ENCODE measurements at regions not wholly inside any gene's neighbourhood (a gene's known extent, or its start where the extent isn't known, plus 50 kb on each side); places are given as distances from the start of the nearest gene placed in this dataset.

DNA sequence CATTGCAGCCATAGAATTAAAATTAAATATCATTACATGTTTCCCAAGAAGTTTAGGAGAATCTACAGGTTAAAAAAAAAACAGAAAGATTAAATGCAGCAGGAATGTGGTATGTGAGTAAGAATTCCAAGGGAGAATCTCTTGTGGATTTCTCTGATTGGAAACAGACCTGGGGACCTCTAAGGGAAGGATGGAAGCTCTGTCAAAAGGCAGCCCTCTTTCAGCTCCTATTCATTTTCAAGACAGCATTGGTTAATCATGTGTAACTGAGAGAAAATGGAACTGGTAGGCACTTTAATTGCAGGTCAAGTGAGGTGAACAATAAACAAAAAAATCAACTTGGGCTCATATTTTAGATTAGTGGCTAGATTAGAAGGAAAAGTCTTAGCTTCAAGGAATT lies 81.4 kb upstream of the MTPN start:
- no peak for DNase-seq

DNA sequence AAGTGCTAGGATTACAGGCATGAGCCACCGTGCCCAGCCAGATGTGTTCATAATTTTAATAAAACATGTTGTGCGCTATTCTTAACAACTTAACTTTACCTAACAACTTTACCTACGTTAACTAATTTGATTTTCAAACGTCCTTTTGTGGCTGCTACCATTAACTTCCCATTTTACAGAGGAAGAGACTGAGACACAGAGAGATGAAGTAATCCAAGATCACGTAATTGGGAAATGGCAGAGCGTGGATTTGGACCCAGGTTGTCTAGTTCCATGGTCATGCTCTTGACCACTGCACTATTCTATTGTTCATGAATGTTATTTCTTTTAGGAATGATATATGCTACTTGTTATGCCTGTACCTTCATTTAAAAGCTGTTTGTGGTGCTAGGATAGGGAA lies 80.3 kb upstream of the MTPN start:
- DNase-seq, result no peak

DNA sequence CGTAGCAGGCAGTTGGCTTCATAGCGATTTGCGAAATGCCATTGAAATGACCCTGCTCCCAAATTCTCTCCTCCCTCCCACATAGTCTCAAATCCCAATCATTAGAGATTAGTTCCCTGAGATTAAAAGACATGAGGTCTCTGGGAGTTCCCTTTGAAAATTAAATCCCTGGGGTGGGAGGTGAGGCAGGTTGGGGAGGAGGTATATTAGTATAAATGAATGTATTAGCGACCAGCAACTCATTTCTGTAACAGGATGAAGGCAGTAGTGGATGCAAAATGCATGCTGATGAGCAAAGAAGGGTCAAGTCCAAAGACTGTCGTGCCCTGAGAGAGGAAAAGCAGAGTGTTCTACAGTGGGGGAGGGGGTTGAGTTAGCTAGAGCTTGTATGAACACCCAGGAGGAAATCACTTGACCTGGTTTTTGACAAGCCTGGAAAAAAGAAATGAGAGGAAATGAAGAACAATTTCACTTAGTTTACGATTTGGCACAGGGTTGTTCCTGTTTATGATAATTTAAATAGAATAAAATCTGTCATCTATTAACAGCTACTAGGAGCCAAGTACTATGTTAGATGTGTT lies 79.6 kb upstream of the MTPN start:
- DNase-seq, result no peak

DNA sequence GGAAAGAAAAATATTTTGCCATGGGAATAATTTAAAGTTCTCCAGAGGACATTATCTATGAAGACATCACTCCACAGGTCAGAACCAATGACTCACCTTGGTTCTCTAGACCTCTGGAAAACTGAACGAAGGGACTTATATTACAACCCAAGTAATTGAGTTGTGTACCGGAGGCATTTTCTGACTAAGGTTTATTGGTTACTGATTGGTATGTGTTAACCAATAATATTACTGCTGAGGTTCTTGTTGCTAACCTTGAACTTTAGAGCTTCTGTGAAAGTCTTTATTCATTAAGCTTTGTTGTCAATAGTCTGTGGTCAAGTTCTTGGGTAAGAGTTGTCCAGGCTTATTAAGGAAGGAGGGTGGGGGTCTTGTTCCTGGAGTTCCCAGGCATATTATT lies 78.1 kb upstream of the MTPN start:
- no peak for DNase-seq

DNA sequence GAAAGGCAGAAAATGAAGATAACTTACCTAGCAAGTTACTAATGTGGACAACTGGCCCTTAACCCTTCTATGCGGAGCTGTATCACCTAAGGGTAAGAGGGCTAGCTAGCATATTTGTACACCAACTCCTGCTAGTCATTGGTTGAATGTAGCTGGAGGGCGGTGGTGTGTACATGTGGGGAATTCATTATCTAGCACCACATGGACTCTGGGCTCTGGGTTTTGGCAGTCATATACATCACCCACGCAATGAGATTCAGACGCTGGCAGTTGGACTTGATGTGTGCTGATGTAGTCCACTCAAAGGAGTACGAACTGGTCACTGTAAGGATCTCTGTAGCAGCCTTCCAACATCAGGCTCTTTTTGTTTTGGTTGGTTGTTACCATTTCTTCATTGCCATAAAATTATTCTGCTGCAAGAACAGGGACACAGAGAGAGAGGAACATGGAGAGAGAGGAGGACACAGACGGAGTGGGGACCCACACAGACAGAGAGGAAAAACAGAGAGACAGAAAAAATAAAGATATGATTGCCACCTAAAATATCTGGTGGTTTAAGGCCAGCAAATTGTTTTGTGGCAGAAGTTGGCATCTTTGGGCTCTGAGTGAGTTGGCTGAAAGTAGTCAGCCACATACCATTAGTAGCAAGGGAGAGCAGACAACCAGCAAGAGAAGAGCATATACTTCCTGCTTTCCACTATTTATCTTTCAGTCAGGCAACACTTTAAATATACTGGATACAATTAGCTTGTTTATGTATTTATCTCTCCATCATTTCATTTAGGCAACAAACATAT lies 76.7 kb upstream of the MTPN start:
- no peak for DNase-seq

DNA sequence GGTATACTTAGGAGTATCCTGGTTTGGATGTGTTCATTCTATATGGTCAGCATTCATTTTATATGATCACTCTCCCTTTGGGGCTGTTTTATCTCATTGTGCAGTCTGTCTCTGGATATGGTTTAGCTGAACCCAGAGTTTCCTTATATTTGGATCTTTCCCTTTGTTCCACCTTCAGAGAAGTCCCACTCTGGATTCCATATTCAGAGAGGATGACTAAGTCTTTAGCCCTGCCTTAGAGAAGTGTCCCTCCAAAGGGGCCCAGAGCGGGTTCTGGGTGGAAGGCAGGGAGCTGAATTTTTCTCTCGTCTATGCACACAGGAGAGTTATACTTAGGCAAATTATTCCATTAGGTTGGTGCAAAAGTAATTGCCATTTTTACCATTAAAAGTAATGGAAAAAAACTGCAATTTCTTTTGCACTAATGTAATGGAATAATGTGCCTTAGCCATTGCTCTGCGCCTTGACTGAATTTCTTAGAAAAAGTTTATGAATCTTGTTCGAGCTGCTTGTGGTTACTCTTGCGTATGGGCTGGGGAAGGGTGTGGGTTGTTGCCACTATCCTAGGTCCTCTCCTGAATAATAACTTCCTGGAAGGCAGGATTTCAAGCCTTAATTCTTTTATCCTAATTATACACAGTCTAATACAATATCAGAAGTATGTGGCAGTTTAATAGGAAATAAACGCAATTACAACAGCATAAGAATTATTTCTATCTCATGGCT lies 74.2 kb upstream of the MTPN start:
- DNase-seq, result no peak

DNA sequence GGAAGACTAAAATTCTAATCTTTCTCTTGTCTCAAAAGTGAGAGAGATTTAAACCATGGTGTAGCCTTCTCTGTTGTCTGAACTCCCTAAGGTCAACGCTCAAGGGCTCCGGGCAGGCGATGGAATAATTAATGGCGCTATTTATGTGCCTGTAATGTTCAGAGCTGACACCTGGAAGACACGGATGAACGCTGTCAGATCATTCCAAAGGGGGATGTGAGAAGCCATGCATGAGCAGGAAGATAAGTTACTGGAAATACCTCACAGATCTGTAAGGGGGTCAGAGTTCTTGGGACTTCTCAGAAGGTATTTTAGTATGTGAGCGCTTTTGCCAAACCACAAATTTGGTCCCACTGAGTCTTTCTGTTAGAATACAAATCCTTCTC lies 73.3 kb upstream of the MTPN start:
- DNase-seq, result no peak

DNA sequence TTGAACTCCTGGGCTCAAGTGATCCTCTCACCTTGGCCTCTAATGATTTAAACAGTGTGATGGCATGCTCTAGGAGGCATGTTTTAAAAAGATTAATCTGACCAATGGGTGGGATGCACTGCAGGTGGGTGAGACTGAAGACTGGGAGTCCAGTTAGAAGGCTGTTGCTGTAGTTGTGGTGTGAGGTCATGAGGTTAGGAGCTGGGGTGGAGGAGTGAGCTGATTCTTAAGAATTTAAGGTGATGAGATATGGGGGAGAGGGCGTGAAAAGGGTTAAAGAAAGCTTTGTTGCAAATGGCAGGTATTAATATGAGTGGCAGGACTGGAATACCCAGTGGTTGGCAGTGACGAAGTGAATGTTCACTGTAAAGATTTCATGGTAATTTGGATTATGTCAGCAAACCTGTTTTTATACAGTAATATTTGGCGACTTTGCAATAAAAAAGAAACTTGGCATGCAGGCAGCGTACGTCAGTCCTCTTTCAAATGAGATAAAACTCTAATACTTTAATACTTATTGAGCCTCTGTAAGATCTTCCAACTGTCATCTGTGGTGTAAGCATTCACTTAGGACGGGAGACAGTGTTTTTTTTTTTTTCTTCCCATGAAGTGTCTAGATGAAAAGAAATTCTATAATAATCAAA lies 72.8 kb upstream of the MTPN start:
- DNase-seq, result no peak

DNA sequence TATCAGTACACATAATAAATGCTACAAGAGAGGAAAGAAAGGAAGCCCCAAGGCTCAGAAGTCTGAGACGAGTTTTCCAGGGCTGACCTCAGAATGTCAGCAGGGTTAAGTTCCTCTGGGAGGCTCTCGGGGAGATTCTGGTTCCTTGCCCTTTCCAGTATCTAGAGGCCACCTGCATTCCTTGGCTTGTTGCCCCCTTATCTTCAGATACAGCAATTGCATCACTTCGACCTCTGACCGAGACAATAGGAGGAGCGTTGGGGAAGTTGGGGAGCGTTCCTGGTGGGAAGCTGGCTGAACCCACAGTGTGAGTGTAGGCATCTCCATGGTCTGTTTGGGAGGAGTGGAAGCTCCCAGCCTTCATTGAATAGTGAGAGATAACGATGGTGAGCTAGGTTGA lies 72.0 kb upstream of the MTPN start:
- DNase-seq, result no peak

DNA sequence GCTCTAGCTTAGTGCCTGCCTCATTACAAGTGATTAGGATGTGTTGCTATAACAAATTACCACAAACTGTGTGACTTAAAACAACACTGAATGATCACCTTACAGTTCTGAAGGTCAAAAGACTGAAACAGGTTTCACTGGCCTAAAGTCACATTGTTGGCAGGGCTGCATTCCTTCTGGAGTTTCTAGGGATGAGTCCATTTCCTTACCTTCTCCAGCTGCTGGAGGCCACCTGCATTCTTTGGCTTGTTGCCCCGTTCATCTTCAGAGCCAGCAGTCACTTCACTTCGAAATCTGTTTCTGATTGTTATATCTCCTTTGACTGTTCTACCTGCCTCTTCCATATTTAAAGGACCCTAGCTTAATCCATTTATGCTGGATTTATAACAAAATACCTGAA lies 69.4 kb upstream of the MTPN start:
- DNase-seq, result no peak

DNA sequence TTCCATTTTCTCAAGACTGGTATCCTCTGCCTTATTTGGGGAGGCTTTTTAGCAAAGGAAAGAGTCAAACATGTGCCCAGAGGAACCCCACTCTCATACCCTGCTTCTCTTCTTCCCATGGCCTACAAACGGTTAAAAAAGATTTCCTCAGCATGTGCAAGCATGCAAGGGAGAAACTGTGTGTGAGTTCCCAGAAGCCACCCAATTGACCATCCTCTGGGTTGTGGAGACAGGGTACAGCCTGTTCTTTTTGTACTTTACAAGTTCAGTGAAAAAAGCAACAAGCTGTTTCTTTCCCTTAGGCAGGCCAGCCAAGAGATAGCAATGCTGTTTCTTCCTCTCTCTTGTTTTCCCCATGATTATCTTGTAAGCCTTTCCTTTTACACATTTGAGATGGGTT lies 68.8 kb upstream of the MTPN start:
- DNase-seq, result no peak

DNA sequence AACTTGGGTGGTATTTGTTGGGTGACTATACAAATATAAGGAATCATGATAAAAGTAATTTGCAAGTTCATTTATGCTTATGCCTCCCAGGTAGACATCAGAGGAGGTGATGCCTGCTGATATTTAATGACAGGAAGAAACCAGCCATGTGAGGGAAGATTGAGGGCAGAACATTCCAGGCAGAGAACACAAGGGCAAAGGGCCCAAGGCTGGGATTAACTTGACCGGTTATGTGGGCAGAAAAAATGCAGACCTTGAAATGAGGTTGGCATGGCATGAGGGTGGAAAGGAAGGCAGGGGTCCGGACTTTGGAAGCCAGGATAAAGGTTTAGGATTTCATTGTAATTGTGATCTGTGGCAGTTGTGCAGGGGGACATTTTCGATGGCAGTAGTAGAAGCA lies 68.0 kb upstream of the MTPN start:
- DNase-seq, result no peak

DNA sequence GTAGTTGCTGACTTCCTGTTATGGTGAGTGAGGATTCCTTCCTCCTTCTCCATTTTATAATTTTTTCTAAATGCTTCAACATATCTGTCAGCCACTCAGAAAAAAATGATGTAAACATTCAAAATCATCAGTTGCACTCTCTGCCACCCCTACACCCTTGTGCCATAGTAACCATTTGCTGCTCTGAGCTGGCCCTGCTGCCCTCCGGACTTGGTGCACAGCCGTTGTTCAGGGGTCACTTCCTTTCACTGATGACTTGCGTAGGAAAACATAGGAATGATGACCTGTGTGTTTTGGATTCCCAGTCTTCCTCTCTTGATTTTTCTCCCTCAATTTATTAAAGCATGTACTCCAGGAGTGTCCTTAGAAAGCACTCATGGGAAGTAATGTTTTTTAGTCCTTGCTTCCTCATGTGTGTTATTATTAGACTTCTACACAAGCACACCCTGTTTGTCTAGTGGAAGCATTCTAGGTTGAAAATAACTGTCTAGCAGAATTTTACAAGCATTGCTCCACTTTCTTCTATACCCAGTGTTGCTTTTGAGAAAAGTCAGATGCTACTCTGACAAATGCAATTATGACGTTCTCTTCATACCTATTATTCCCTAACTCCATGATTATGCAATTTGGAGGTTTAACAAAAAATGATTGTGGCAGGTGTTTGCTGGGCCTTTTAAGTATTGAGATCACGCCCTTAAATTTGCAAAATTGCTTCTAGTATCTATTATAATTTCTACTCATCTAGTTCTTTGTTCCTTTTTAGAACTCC lies 62.6 kb upstream of the MTPN start:
- no peak for DNase-seq

DNA sequence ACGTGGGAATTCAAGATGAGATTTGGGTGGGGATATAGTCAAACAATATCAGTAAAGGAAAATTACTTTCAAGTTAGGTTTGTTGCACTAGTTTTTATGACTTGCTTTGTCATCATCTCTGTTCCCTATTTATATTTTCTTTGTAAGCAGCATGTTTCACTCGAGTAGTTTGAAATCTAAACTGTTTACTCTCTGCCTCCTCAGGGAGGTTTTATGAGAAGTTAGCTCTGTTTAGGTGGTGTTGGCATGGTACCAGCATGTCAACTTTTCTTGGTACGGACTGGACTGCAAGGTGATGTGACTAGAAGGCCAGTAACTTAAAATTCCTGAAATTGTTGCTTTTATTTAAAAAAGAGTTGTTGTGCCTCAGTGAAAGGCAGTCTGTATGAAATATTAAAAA lies 59.2 kb upstream of the MTPN start:
- no peak for DNase-seq

DNA sequence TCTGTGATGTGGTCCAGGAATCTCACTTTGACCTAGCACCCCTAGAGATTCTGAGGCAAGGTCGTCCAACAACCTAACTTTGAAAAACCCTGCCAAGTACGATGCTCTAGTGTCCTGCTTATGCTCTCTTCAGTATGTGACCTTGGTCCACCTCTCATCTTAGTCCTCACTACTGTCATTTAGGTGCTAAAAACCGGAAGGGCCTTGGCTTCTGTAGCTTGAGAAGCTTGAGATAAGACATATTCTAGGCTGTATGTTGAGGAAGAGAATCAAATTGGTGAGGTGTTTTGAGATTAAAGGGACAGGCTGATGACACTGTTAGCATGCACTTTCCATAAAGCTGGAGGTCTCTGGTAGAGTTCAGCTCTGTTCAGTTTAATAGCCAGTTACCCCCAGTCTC lies 57.0 kb upstream of the MTPN start:
- DNase-seq, result no peak

DNA sequence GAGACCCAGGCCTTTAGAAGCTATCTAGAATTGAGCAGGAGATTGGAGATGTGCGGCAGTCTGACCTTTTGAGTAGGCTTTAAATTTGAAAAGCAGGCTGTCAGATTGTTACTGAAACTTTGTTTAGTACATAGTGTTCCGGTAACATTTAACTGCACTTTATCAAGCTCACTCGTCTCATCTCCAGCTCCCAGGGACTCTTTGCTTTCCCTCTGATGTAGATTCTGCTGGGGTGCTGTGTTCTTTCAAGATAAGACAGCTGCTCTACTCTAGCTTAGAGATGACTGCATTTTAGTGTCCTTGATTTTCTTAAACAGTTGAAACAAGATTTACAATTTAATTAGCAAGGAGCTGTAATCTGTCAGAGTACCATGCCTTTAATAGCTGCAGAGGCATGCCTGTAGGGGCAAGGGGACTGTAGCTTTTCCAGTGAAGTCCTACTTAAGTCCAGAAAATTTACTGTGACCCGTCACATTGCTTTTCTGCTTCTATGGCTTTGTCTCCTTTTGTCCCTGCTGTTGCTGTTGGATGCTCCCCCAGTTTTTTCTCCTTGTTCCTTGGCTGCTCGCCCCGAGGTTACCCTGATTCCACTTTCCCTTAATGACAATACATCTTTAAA lies 56.4 kb upstream of the MTPN start:
- DNase-seq, result no peak

DNA sequence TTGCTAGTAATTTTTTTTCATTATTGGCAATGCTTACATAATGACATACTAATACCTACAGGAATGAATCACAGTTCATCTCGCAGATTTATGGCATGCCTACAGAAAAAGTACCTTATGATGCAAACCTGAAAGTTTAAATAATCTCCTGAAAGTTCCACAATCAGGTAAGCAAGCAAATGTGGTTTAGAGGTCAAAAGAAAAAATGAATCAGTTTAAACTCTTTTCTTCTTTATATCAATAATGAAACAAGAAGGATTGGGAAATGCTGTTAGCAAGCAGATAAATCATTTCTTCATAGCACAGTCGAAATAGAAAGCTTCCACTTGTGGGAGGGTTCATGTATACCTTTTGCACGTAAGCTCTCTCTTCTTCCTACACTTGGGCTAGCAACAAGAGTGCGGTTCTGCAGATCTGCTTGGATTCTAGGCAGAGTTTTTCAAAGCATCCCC lies 53.7 kb upstream of the MTPN start:
- peak; percentile 42 for DNase-seq

DNA sequence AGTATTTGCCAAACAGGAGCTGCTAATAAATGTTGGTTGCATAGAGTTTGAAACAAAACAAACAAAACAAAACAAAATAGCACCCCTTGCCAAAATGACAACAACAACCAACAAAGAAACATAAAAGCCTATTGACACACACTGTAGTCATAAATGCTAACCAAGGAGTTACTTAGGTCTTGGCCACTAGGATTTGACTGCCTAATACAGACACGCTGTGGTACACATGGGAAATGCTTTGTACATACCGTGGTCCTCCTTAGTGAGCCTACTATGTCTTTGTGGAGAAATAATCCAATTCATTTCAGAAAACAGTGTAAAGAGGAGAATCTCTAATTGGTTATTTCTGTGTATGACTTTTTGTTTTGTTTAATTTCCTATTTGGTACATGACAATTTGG lies 53.2 kb upstream of the MTPN start:
- no peak for DNase-seq

DNA sequence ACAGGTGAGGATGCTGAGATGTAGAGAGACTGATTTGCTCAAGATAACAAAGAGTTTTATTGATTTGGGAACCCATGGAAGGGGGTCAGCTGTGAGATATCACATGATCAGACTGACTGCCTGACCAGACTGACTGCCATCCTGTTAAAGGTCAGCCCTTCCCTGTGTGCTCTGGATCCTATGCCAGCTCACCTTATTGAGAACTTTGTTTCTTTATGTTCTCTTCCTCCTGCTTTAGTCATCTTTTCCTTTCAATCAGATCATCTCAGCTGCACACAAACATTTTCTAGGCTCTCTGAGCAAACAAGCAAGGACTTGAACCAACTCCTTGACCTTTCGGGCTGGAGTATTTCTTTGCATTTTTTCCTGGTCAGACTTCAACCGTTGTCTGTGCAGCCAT lies 50.0 kb upstream of the MTPN start:
- no peak for DNase-seq

Measured in stimulated activated CD4-positive, alpha-beta T cell treated with anti-CD3 and anti-CD28 coated beads, Interleukin-4, amount 100 ng/mL, for 24 hours (primary cell).